ENCODE measurements at regions not wholly inside any gene's neighbourhood (a gene's known extent, or its start where the extent isn't known, plus 50 kb on each side); places are given as distances from the start of the nearest gene placed in this dataset.
A peak's percentile ranks its signal among the peaks of the same experiment; 100 is the strongest.
"Not testable (repeated sequence)": the region's sequence is repeated elsewhere in the genome, so short reads cannot be mapped to it uniquely, and the experiment has no call there.

DNA sequence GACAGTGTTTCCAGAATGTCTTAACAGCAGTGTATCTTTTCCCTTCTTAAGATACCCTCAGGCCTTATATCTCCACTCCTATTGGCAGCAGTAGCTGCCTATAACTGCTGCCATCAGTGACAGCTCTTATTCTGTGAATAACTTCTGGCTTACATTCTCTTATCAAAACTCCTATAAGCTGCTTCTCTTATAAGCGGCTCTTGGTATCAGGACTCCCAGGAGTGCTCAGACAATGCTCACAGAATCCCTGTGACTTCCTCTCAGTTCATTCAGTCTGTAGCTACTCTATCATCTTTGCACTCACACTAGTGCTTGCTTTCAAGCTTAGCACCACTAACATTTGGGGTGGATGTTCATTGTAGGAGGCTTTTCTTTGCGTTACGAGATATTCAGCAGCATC is 143.7 kb upstream of the CDH7 start:
- Histone ChIP-seq H3K27me3 (ENCODE audit: insufficient read depth, poor library complexity, severe bottlenecking) (no peaks in the 10 kb centered on the region), H3K27ac (replicated peaks) (no peak overlapping the region), H3K4me3 (replicated peaks; ENCODE audit: insufficient read depth, low read length) (no peak overlapping the region)
- no peak for TF ChIP-seq SPI1 (IDR thresholded peaks at IDR 0.05; ENCODE audit: borderline replicate concordance, low read depth)
- TF ChIP-seq POLR2AphosphoS5 (IDR thresholded peaks at IDR 0.05; ENCODE audit: low read depth): no peak
- TF ChIP-seq GABPA (IDR thresholded peaks at IDR 0.05; ENCODE audit: low read depth): no peak
- TF ChIP-seq, protein P1, sequence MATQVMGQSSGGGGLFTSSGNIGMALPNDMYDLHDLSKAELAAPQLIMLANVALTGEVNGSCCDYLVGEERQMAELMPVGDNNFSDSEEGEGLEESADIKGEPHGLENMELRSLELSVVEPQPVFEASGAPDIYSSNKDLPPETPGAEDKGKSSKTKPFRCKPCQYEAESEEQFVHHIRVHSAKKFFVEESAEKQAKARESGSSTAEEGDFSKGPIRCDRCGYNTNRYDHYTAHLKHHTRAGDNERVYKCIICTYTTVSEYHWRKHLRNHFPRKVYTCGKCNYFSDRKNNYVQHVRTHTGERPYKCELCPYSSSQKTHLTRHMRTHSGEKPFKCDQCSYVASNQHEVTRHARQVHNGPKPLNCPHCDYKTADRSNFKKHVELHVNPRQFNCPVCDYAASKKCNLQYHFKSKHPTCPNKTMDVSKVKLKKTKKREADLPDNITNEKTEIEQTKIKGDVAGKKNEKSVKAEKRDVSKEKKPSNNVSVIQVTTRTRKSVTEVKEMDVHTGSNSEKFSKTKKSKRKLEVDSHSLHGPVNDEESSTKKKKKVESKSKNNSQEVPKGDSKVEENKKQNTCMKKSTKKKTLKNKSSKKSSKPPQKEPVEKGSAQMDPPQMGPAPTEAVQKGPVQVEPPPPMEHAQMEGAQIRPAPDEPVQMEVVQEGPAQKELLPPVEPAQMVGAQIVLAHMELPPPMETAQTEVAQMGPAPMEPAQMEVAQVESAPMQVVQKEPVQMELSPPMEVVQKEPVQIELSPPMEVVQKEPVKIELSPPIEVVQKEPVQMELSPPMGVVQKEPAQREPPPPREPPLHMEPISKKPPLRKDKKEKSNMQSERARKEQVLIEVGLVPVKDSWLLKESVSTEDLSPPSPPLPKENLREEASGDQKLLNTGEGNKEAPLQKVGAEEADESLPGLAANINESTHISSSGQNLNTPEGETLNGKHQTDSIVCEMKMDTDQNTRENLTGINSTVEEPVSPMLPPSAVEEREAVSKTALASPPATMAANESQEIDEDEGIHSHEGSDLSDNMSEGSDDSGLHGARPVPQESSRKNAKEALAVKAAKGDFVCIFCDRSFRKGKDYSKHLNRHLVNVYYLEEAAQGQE (IDR thresholded peaks at IDR 0.05; ENCODE audit: insufficient replicate concordance, low read depth): no peak
- TF ChIP-seq, protein P2, sequence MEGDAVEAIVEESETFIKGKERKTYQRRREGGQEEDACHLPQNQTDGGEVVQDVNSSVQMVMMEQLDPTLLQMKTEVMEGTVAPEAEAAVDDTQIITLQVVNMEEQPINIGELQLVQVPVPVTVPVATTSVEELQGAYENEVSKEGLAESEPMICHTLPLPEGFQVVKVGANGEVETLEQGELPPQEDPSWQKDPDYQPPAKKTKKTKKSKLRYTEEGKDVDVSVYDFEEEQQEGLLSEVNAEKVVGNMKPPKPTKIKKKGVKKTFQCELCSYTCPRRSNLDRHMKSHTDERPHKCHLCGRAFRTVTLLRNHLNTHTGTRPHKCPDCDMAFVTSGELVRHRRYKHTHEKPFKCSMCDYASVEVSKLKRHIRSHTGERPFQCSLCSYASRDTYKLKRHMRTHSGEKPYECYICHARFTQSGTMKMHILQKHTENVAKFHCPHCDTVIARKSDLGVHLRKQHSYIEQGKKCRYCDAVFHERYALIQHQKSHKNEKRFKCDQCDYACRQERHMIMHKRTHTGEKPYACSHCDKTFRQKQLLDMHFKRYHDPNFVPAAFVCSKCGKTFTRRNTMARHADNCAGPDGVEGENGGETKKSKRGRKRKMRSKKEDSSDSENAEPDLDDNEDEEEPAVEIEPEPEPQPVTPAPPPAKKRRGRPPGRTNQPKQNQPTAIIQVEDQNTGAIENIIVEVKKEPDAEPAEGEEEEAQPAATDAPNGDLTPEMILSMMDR (IDR thresholded peaks at IDR 0.05; ENCODE audit: insufficient read depth, low read length): no peak
- DNase-seq (ENCODE audit: low read depth in 1 of 2, low spot score in 1 of 2): no peak

DNA sequence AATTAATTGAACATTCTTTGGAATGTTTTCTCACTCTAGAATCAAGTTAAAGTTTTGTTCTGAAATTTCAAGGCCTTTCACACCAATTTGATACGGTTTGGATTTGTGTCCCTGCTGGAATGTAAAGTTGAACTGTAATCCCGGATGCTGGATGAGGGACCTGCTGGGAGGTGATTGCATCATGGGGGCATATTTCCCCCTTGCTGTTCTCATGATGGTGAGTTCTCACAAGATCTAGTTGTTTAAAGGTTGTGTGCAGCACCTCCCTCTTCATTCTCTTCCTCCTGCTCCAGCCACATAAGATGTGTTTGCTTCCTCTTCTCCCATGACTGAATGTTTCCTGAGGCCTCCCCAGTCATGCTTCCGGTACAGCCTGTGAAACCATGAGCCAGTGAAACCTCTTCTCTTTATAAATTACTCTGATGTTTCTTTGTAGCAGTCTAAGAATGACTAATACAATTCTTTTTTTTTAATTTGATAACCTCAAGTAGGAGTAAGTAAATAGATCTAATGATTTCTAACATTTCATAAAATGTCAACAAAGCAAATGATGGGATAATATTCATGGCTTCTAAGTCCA is 144.2 kb upstream of the CDH7 start:
- TF ChIP-seq, protein P1 (IDR thresholded peaks at IDR 0.05; ENCODE audit: insufficient replicate concordance, low read depth): no peak
- TF ChIP-seq, protein P2 (IDR thresholded peaks at IDR 0.05; ENCODE audit: insufficient read depth, low read length): no peak
- no peak for TF ChIP-seq SPI1 (IDR thresholded peaks at IDR 0.05; ENCODE audit: borderline replicate concordance, low read depth)
- no peak for TF ChIP-seq GABPA (IDR thresholded peaks at IDR 0.05; ENCODE audit: low read depth)
- no peak for TF ChIP-seq POLR2AphosphoS5 (IDR thresholded peaks at IDR 0.05; ENCODE audit: low read depth)
- Histone ChIP-seq H3K27me3 (ENCODE audit: insufficient read depth, poor library complexity, severe bottlenecking) (no peaks in the 10 kb centered on the region), H3K4me3 (replicated peaks; ENCODE audit: insufficient read depth, low read length) (no peak overlapping the region), H3K27ac (replicated peaks) (no peak overlapping the region)
- peak in 1 of 2 experiments; percentile 6 for DNase-seq (ENCODE audit: low read depth in 1 of 2, low spot score in 1 of 2)

DNA sequence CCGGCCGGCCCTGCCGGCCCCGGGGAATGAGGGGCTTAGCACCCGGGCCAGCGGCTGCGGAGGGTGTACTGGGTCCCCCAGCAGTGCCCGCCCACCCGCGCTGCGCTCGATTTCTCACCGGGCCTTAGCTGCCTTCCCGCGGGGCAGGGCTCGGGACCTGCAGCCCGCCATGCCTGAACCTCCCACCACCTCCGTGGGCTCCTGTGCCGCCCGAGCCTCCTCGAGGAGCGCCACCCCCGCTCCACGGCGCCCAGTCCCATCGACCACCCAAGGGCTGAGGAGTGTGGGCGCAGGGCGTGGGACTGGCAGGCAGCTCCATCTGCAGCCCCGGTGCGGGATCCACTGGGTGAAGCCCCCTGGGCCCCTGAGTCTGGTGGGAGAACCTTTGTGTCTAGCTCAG is 145.5 kb upstream of the CDH7 start:
- not testable (repeated sequence) for H3K27me3 ChIP-seq (ENCODE audit: insufficient read depth, poor library complexity, severe bottlenecking); H3K4me3 ChIP-seq (replicated peaks; ENCODE audit: insufficient read depth, low read length); DNase-seq (ENCODE audit: low read depth in 1 of 2, low spot score in 1 of 2); H3K27ac ChIP-seq (replicated peaks)

DNA sequence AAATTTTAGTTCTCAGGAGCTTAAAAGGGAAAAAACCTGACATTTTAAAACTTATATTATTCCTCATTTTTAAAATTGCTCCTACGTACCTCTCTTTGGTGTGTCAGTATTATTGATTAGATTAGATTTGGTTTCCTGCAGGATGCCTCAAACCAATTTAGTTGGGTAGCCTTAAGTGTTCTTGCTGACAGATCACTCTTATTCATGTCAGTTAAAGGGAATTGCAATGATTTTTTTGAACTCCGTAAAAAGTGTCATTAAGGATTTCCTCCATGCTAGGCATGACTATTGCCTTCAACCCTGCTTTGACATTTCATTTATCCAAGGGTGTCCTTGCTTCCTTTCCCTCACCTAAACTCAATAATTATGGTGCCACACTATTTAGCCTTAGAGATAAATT is 149.0 kb upstream of the CDH7 start:
- TF ChIP-seq POLR2AphosphoS5 (IDR thresholded peaks at IDR 0.05; ENCODE audit: low read depth) (no peak), SPI1 (IDR thresholded peaks at IDR 0.05; ENCODE audit: borderline replicate concordance, low read depth) (no peak), GABPA (IDR thresholded peaks at IDR 0.05; ENCODE audit: low read depth) (no peak)
- TF ChIP-seq, protein P1 (IDR thresholded peaks at IDR 0.05; ENCODE audit: insufficient replicate concordance, low read depth): no peak
- TF ChIP-seq, protein P2 (IDR thresholded peaks at IDR 0.05; ENCODE audit: insufficient read depth, low read length): no peak
- no peaks in the 10 kb centered on the region for H3K27me3 ChIP-seq (ENCODE audit: insufficient read depth, poor library complexity, severe bottlenecking)
- no peak overlapping the region for H3K27ac ChIP-seq (replicated peaks)
- no peak for DNase-seq (ENCODE audit: low read depth in 1 of 2, low spot score in 1 of 2)
- no peak overlapping the region for H3K4me3 ChIP-seq (replicated peaks; ENCODE audit: insufficient read depth, low read length)
